ENCODE measurements at regions not wholly inside any gene's neighbourhood (a gene's known extent, or its start where the extent isn't known, plus 50 kb on each side); places are given as distances from the start of the nearest gene placed in this dataset.

DNA sequence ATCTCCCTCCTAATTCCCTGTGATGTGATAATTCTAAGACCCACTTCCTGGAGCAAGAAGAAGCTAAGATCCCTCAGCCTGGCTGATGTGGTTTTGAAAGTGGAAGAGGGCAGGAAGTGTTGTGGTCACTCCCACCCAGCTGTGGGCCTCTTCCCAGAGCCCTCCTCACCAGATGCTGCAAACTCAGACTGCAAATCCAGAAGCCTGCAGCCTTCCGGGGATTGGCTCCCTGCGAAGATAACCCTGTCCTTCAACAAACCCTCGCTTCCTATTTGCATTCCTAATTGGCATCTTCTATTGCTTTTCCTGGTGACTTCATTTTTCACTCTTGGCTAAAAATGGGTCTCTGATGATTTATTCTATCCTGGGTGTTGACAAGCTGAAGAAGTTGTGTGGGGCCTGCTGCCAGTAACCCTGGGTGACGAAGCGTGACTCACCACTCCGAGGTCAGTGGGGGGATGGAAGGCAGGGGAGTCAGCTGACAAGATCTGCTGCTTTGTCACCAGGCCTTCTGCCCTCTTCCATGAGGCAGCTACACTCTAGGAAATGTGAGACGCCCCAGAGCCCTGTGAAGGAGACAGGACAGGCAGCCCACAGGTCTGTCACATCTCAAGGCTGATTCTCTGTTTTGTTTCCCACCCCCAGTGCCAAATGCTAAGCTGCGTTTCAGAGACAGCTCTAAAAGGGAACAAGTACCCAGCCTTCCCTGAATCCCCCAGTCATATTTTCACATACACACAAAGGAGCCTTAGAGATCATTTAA is 99.7 kb upstream of the LIPC start (continued):
- TF ChIP-seq SIN3A (IDR thresholded peaks at IDR 0.05; ENCODE audit: low read depth) (peak; percentile 87), YY1 (IDR thresholded peaks at IDR 0.05; ENCODE audit: extremely low read depth, insufficient replicate concordance, low read depth, low read length) (peak; percentile 35), ZFX (IDR thresholded peaks at IDR 0.05) (peak; percentile 25; the same call in 1 of the 2 replicates), POLR2A (IDR thresholded peaks at IDR 0.05; ENCODE audit: borderline replicate concordance, extremely low read depth, insufficient read depth, insufficient read length) (peak; percentile 57)

DNA sequence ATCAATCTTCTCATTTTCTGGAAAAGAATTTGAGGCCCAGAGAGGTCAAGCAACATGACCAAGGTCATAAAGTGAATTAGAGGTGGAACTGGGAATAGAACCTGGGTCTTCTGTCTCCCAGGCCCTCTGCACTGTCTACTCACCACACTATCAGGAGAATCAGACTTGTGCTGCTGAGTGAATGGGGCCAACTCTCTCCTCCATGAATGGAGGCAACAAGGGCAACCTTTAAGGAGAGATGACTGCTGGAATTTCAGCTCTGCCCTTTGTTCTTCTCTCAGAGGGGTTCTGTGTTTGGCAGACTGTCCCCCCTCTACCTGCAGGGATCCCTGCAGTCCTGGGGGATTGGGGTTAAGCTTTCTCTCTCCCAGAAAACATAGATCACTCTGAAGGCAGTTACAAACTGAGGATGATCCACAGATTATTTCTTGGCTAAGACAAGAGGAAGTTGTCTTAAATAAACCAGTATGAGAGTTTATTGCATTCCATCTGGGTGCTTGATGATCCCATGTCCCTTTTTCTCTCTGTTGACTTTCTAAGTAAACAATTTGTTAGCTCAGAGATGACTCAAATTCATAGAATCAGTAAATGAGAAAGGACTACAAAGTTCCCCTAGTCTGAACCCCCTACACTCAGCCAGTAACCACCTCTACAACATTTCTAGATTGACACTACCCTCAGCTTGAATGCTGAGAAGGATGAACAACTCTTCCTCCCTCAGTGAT is 99.0 kb upstream of the LIPC start:
- DNase-seq (ENCODE audit: low read depth, low spot score) (no peak), ATAC-seq (peak; percentile 39)
- ChIA-PET CTCF (interaction anchor here (1.3 kb wide), 1 partner anchor 24 kb away, joined by 3 read pairs; no protein-coding TSS in a partner anchor), RAD21 (ENCODE audit: low non-redundant PET in 1 of 2, low total read pairs in 2 of 2, uncharacterized antibody in 2 of 2, unreplicated experiment in 2 of 2) (no interaction called here), POLR2A (interaction anchor here (1.2 to 2.1 kb wide), 3 partner anchors 8 to 417 kb away, joined by 3 to 9 read pairs (median 5); partner anchors contain the start of gene ADAM10)
- H3K9ac ChIP-seq (ENCODE audit: low read length) = peak overlapping the region; percentile 54
- H3K27ac ChIP-seq (ENCODE audit: low read depth, low read length) = peak overlapping the region; percentile 84
- H3K79me2 ChIP-seq (ENCODE audit: insufficient read depth, low read length) = no peaks in the 10 kb centered on the region
- H3K4me1 ChIP-seq (ENCODE audit: control insufficient read depth in 1 of 2, insufficient read depth in 2 of 2, low read length in 2 of 2) = peaks cover 43% of the 10 kb centered on the region in 2 experiments
- peak overlapping the region; percentile 2 for H2AFZ ChIP-seq (ENCODE audit: low read depth, low read length, poor library complexity, severe bottlenecking)
- H3K4me2 ChIP-seq (ENCODE audit: low read length) = peak overlapping the region; percentile 63
- no peaks in the 10 kb centered on the region for H3K9me3 ChIP-seq (ENCODE audit: control insufficient read depth in 1 of 2, insufficient read depth in 1 of 2, low read depth in 1 of 2, low read length in 2 of 2)
- no peaks in the 10 kb centered on the region for H4K20me1 ChIP-seq (ENCODE audit: insufficient read depth)
- TF ChIP-seq, protein P1, sequence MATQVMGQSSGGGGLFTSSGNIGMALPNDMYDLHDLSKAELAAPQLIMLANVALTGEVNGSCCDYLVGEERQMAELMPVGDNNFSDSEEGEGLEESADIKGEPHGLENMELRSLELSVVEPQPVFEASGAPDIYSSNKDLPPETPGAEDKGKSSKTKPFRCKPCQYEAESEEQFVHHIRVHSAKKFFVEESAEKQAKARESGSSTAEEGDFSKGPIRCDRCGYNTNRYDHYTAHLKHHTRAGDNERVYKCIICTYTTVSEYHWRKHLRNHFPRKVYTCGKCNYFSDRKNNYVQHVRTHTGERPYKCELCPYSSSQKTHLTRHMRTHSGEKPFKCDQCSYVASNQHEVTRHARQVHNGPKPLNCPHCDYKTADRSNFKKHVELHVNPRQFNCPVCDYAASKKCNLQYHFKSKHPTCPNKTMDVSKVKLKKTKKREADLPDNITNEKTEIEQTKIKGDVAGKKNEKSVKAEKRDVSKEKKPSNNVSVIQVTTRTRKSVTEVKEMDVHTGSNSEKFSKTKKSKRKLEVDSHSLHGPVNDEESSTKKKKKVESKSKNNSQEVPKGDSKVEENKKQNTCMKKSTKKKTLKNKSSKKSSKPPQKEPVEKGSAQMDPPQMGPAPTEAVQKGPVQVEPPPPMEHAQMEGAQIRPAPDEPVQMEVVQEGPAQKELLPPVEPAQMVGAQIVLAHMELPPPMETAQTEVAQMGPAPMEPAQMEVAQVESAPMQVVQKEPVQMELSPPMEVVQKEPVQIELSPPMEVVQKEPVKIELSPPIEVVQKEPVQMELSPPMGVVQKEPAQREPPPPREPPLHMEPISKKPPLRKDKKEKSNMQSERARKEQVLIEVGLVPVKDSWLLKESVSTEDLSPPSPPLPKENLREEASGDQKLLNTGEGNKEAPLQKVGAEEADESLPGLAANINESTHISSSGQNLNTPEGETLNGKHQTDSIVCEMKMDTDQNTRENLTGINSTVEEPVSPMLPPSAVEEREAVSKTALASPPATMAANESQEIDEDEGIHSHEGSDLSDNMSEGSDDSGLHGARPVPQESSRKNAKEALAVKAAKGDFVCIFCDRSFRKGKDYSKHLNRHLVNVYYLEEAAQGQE (IDR thresholded peaks at IDR 0.05; ENCODE audit: low read depth) = no peak
- TF ChIP-seq SP1 (IDR thresholded peaks at IDR 0.05; ENCODE audit: low read depth) = no peak
- no peak for TF ChIP-seq POLR2A (IDR thresholded peaks at IDR 0.05; ENCODE audit: borderline replicate concordance, extremely low read depth, insufficient read depth, insufficient read length)
- no peak for TF ChIP-seq EGR1 (IDR thresholded peaks at IDR 0.05; ENCODE audit: low read depth)
- TF ChIP-seq EZH2phosphoT487 (IDR thresholded peaks at IDR 0.05; ENCODE audit: borderline replicate concordance) = no peak
- intact Hi-C loops (cut with micrococcal nuclease) = no loop called here
- H3K9me2 ChIP-seq (ENCODE audit: insufficient read depth) = no peaks in the 10 kb centered on the region
- H3K27me3 ChIP-seq (ENCODE audit: insufficient read depth, low read length) = no peaks in the 10 kb centered on the region
- H3K36me3 ChIP-seq (ENCODE audit: control insufficient read depth in 1 of 2, insufficient read depth in 2 of 2, low read length in 2 of 2) = no peaks in the 10 kb centered on the region
- BruUV-seq (replicated peaks) = no TSS peak
- H3K4me3 ChIP-seq (replicated peaks in 1 of 2; ENCODE audit: low read depth in 1 of 2, low read length in 2 of 2) = peak overlapping the region in 1 of 2 experiments; percentile 35; a peak in 1 of 4 replicates

All from HCT116 (cell line).